ENCODE measurements at regions not wholly inside any gene's neighbourhood (a gene's known extent, or its start where the extent isn't known, plus 50 kb on each side); places are given as distances from the start of the nearest gene placed in this dataset.

DNA sequence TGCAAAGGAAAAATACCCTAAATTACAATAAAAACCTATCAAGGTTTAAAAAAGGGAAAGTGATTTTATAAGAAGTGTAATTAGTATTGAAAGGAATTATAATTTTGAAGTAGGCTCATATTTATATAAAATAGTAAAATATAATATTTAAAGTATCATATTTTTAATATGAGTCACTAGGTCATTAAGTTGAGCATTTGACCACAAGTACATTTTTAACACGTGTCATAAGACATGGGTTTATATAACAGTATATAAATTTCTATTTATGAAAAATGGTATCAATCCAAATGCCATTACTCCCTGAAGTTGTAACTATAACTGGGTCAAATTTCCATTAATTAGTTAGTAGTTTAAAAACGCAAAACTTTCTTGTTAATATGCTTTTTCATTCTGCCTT lies 365.9 kb downstream of the COL11A1 start:
- DNase-seq (ENCODE audit: low read depth): no peak
- no peak overlapping the region for H3K4me3 ChIP-seq (ENCODE audit: control insufficient read depth, low read depth, low read length)
- TF ChIP-seq, protein P1, sequence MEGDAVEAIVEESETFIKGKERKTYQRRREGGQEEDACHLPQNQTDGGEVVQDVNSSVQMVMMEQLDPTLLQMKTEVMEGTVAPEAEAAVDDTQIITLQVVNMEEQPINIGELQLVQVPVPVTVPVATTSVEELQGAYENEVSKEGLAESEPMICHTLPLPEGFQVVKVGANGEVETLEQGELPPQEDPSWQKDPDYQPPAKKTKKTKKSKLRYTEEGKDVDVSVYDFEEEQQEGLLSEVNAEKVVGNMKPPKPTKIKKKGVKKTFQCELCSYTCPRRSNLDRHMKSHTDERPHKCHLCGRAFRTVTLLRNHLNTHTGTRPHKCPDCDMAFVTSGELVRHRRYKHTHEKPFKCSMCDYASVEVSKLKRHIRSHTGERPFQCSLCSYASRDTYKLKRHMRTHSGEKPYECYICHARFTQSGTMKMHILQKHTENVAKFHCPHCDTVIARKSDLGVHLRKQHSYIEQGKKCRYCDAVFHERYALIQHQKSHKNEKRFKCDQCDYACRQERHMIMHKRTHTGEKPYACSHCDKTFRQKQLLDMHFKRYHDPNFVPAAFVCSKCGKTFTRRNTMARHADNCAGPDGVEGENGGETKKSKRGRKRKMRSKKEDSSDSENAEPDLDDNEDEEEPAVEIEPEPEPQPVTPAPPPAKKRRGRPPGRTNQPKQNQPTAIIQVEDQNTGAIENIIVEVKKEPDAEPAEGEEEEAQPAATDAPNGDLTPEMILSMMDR (conservative IDR thresholded peaks at IDR 0.05; ENCODE audit: control insufficient read depth, insufficient read depth, low read depth, low read length): no peak

DNA sequence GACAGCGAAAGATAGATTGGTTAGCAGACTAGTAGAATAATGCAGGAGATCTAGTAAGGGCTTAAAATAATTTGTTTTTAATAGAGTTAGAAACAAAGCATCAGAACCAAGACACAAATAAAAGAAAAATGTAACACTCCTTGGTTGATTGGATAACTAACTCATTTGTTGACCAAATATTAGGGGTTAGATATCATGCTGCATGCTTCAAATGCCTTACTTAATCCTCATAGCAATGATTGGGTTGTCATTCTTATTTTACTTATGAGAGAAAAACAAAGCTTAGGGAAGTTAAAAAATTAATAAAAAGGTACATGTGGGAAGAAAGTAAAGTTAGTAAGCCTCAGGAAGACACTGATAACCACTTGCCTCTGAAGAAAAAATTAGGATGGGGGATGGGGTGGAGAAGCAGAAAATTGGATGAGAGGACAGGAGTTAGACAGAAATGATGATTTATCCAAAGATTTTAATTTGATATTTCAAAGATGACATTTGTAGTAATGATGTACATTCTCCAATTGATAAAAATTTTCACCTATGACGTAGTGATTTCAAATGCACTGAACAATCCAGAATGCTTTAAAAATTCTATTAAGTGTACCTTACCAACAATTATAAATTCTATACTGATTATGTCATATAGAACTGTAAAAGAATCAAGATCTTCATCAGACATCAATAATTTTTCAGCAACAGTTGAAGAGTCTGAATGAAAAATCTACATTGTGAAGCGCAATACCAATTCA lies 374.7 kb downstream of the COL11A1 start:
- DNase-seq (ENCODE audit: low read depth): no peak
- TF ChIP-seq, protein P1 (conservative IDR thresholded peaks at IDR 0.05; ENCODE audit: control insufficient read depth, insufficient read depth, low read depth, low read length): no peak
- no peak overlapping the region for H3K4me3 ChIP-seq (ENCODE audit: control insufficient read depth, low read depth, low read length)

DNA sequence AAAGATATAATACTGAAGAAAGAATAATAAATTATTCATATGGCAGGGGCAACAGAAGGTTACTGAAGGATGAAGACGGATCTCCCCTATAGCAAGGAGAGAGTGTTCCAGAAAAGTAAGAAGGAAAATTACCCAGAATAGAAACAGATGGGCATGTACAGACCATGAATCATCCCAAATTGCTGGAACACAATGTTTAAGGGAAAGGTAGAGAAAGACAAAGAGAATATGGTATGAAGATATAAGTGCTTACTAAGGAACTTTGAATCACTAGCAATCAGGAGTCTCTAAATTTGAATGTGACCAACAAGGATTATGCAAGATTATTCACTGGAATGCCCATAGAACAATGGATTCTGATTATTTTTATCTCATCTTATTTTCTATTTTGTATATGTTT lies 375.4 kb downstream of the COL11A1 start:
- DNase-seq (ENCODE audit: low read depth): peak; percentile 3
- no peak overlapping the region for H3K4me3 ChIP-seq (ENCODE audit: control insufficient read depth, low read depth, low read length)
- TF ChIP-seq, protein P1 (conservative IDR thresholded peaks at IDR 0.05; ENCODE audit: control insufficient read depth, insufficient read depth, low read depth, low read length): no peak

DNA sequence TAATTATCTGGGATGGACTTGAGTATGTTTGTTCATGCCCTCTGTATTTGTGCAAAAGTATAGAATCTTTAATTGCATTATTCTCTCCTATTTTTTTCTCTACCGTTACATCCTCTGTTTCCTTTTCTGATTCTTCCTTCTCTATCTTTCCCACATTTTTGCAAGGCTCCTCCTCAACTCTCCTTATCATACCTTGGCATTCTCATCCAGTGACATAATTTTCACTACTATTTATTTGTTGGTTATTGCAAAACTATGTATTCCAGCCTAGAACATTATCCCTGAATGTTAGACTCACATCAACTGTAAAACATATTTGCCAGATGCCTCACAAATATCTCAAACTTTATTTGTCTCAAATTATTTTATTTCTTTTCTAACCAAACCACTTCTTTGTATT lies 381.9 kb downstream of the COL11A1 start:
- TF ChIP-seq, protein P1 (conservative IDR thresholded peaks at IDR 0.05; ENCODE audit: control insufficient read depth, insufficient read depth, low read depth, low read length): no peak
- no peak overlapping the region for H3K4me3 ChIP-seq (ENCODE audit: control insufficient read depth, low read depth, low read length)
- no peak for DNase-seq (ENCODE audit: low read depth)

DNA sequence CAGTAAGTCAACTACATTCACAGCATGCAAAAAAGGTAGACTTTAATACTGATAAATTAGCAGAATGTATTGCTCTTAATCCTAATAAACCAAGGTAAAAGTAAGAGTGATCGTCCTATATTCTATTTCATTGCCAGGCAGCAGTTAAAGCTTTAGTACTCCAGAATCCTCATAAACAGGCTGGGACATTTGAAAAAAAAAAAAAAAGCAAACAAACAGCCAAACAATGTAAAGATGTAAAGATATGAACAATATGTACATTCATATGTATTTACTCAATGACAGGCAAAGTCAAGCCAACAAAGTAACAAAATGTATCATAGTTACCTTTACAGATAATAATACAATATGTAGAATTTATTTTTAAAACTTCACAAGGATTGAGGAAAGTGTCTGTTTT lies 383.6 kb downstream of the COL11A1 start:
- no peak overlapping the region for H3K4me3 ChIP-seq (ENCODE audit: control insufficient read depth, low read depth, low read length)
- DNase-seq (ENCODE audit: low read depth): no peak
- TF ChIP-seq, protein P1 (conservative IDR thresholded peaks at IDR 0.05; ENCODE audit: control insufficient read depth, insufficient read depth, low read depth, low read length): no peak

DNA sequence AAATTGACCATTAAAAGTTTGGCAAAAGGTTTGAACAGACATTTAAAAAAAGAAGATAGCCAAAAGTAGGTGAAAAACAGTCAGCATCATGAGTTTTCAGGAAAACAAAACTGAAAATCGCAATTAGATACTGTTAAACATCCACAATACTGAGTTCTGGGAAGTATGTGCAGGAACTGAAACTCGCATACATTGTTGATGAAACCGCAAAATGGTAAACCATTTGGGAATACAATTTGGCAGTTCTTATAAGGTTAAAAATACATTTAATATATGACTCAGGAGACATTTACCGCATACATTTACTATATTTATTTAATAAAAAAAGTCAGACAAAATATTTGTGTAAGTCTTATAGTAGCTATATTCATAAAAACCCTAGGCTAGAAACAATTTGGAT lies 393.2 kb downstream of the COL11A1 start:
- no peak overlapping the region for H3K4me3 ChIP-seq (ENCODE audit: control insufficient read depth, low read depth, low read length)
- DNase-seq (ENCODE audit: low read depth): no peak
- TF ChIP-seq, protein P1 (conservative IDR thresholded peaks at IDR 0.05; ENCODE audit: control insufficient read depth, insufficient read depth, low read depth, low read length): no peak
